NCI-H2081 treated with DMSO at 0.1 percent for 48 hours (cell line): ENCODE measurements at regions not wholly inside any gene's neighbourhood (a gene's known extent, or its start where the extent isn't known, plus 50 kb on each side); places are given as distances from the start of the nearest gene placed in this dataset.
"Not testable (repeated sequence)": the region's sequence is repeated elsewhere in the genome, so short reads cannot be mapped to it uniquely, and the experiment has no call there.

Experiments used
- DNase-seq: peaks from one replicate; lab custom pipeline; 2025; lab: John Stamatoyannopoulos, UW

- no peak for DNase-seq
These were observed 607.4 kb downstream of the KIF4B start for GRCh38 chr5:155620821-155621410.

- no peak for DNase-seq
These were observed 611.2 kb downstream of the KIF4B start for GRCh38 chr5:155624597-155625241.

- no peak for DNase-seq
These were observed 611.8 kb downstream of the KIF4B start for GRCh38 chr5:155625315-155625714.

GRCh38 chr5:155625897-155626543 lies 612.5 kb downstream of the KIF4B start:
- no peak for DNase-seq

- no peak for DNase-seq
These were observed 613.0 kb downstream of the KIF4B start for GRCh38 chr5:155626592-155626991.

- DNase-seq = no peak
These were observed 614.8 kb downstream of the KIF4B start for GRCh38 chr5:155628346-155628745.

- DNase-seq = no peak
These were observed 616.0 kb downstream of the KIF4B start for GRCh38 chr5:155629597-155629996.

- no peak for DNase-seq
These were observed 617.6 kb downstream of the KIF4B start for GRCh38 chr5:155631116-155631515.

GRCh38 chr5:155633338-155633957 lies 619.9 kb downstream of the KIF4B start:
- no peak for DNase-seq

- DNase-seq = no peak
These were observed 636.1 kb downstream of the KIF4B start for GRCh38 chr5:155649666-155650065.

GRCh38 chr5:155655569-155655968 lies 642.0 kb downstream of the KIF4B start:
- no peak for DNase-seq

- no peak for DNase-seq
These were observed 648.3 kb downstream of the KIF4B start for GRCh38 chr5:155661859-155662258.

GRCh38 chr5:155665361-155665760 lies 651.8 kb downstream of the KIF4B start:
- DNase-seq = no peak

GRCh38 chr5:155672001-155672400 lies 655.0 kb upstream of the SGCD start:
- not testable (repeated sequence) for DNase-seq

GRCh38 chr5:155676967-155677366 lies 650.0 kb upstream of the SGCD start:
- DNase-seq = no peak

GRCh38 chr5:155678371-155678770 lies 648.6 kb upstream of the SGCD start:
- no peak for DNase-seq

GRCh38 chr5:155679530-155679929 lies 647.4 kb upstream of the SGCD start:
- DNase-seq = no peak

GRCh38 chr5:155684417-155684816 lies 642.5 kb upstream of the SGCD start:
- DNase-seq = no peak

GRCh38 chr5:155686131-155686530 lies 640.8 kb upstream of the SGCD start:
- DNase-seq = no peak

GRCh38 chr5:155689406-155689805 lies 637.6 kb upstream of the SGCD start:
- DNase-seq = peak; percentile 92

- DNase-seq = no peak
These were observed 630.6 kb upstream of the SGCD start for GRCh38 chr5:155696362-155696761.

GRCh38 chr5:155697236-155697635 lies 629.7 kb upstream of the SGCD start:
- DNase-seq = no peak

GRCh38 chr5:155699385-155699784 lies 627.6 kb upstream of the SGCD start:
- no peak for DNase-seq
